DMS79 treated with DMSO at 0.1 percent for 48 hours (cell line): ENCODE measurements at regions not wholly inside any gene's neighbourhood (a gene's known extent, or its start where the extent isn't known, plus 50 kb on each side); places are given as distances from the start of the nearest gene placed in this dataset.
A peak's percentile ranks its signal among the peaks of the same experiment; 100 is the strongest.
"Not testable (repeated sequence)": the region's sequence is repeated elsewhere in the genome, so short reads cannot be mapped to it uniquely, and the experiment has no call there.

Experiments
- DNase-seq: peaks from one replicate; lab custom pipeline; 2025; lab: John Stamatoyannopoulos, UW

DNA sequence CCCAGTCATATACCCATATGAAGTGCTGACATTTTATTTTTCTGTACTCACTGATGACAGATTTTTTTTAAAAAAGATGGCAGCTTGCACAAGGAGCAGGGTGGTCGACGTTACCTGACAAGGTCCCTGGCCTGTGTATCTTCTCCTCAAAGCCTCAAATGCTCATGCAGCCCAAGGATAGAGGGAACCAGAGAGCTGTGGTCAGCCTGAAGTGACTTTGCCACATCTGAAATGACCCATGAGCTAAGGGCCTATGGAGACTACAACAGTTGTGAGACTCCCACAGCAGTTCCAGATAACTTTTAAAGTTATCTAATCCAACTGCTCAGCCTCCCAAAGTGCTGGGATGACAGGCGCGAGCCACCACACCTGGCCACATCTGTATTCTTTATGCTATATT, 131.1 kb downstream of the GLUL start:
- DNase-seq = no peak

DNA sequence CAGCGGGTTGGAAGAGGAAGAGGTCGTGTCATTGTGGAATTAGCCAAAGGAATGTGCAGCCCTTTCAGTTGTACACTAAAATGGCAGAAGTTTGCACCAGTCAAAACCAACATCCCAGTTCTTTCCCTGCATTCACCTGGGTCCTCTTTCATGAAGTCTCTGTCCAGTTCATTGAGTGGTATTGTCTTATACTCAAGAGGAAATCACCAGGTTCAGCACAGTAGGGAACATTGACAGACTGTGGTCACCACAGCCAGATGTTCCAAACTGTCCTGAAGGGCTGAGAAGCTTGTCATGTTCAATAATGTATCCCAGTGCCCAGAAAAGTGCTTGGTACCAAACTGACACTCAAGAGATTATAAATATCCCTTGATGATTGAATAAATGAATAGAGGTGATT, 131.6 kb downstream of the GLUL start:
- no peak for DNase-seq

DNA sequence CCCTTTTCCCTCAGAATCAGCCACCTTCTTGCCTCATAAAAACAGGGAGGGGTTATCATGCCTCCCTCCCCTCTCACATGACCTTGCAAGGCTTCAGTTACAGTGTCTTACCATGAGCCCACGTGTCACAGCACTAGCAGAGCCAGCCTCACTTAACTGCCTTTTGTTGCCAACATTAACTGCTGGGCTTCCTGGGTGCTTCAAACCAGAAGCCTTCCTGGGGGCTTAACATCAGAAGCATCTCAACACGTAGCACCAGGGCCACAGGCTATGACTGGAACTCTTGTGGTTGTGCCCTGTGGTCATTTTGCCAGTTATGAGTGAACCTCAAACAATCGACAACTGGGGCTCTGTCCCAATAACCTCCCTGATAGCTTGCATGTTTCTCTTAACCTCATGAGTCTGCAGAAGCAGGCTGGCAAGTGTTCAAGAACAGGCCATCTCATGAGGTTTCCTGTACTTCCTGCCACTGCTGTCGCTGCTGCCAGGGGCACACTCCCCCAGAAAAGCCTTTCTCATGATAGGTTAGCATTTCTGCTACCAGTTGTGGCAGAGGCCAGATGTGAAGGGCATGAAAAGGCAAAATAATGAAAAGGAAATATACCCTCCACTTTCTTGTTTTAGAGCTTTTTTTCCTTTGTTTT, 132.2 kb downstream of the GLUL start:
- DNase-seq = no peak

DNA sequence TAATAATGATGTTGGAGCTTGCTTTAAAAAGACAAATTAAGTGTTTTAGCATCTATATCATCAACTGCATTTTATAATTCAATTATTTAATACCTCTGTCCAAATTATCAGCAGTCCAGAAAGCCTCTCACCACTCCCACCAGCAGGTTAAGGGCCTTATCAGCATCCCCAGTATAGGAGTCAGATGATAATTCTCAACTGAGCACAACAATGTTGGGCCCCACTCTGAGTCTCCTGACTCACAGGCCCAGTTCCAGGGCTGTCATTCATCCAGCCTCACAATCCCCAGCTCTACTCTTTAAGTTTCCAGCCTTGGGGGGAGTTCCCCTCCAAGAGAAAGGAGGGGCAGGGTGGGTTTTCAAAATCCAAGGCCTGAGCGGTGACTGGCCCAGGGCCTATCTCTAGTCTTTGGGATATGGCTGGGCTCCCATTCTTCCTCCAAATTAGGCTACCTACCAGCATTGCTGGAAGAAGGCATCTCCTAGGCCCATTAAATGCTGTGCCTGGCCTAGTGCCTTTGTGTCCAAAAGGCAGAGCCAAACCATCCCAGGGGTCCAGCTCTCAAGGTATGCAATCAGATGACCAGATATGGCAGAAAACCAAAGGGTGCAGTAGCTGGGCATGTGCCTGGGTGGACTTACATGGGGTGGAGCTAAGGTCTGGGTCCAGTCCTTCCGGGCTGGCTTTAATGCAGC, 134.1 kb downstream of the GLUL start:
- DNase-seq = no peak

DNA sequence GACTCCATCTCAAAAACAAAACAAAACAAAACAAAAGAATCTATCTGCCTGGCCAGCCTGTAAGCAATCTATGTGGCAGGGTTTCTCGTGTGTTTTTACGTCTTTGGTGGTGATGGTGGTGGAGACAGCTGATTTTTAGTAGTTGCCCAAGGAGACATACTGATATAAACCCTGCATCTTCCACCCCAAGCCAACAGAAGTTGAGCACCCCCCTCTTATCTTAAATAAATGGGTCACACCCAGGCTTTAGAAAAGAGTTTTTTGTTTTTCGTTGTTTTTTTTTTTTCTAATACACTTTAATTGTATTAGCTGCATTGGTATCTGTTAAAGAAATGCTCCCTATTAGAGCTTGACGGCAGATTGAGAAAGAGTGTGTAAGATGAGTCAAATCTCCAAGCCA, 134.7 kb downstream of the GLUL start:
- no peak for DNase-seq

DNA sequence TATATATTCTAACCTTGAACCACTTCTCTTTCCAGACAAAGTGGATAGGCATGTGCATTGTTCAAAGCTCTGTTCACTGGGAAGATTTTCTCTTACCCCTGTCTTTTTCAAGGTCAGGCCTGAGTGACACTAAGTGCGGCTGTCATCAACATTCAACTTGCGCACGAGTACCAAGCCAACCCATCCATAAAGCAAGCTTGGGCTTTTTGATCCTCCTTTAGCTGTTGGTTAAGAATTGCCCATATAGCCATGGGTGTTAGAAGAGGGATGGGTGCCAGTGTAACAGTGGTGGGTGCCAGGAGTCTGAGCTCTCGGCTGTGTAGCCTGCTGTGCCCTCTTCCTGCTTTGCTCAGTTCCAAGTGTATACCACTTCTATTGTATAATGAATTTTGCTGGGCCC, 136.1 kb downstream of the GLUL start:
- DNase-seq = no peak

DNA sequence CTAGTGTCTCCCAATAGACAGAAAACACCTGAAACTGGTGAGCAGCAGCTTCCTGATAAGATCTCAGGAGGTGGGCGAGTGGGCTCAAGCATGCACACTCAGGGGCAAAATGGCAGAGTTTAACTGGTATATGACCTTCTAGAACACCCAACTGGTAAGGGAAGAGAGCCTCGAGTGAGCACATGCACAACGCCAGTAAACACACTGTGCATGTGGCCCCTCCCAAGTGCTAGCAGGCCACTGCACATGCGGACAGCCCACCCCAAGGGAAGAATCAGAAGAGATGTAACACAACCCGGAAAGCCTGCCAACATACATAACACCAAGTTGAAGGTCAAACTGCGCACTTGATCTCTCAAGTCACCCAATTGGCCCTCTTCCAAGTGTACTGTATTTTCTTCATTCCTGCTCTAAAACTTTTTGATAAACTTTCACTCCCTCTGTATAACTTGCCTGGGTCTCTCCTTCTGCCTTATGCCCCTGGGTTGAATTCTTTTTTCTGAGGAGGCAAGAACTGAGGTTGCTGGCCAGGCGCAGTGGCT, 138.2 kb downstream of the GLUL start:
- DNase-seq = no peak

DNA sequence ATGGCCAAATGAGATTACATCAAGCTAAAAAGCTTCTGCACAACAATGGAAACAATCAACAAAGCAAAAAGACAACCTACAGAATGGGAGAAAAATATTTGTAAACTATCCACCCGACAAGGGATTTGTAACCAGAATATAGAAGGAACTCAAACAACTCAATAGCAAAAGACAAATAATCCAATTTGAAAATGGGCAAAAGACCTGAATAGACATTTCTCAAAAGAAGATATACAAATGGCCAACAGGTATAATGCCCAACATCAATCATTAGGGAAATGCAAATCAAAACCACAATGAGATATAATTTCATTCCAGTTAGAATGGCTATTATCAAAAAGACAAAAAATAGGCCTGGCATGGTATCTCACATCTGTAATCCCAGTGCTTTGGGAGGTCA, 140.0 kb downstream of the GLUL start:
- DNase-seq = no peak

DNA sequence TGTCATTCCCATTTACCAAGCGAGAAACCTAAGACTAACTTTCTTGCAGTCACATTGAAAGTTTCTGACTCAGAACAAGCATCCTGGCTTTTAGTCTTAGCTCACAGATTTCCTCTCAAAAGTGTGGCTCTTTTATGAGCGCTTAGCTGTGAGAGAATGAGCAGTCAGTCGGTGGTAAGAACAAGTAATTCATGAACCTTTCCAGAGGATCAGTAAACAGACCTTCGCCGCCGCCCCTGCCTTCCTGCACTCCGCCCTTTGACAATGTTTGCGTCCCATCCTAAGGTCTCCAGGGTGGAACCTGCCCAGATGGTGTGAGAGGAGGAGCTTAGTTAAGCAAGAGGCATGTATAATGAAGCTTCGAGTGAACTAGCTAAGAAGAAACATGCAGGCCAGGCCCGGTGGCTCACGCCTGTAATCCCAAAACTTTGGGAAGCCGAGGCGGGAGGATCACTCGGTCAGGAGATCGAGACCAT, 142.4 kb downstream of the GLUL start:
- DNase-seq = no peak

DNA sequence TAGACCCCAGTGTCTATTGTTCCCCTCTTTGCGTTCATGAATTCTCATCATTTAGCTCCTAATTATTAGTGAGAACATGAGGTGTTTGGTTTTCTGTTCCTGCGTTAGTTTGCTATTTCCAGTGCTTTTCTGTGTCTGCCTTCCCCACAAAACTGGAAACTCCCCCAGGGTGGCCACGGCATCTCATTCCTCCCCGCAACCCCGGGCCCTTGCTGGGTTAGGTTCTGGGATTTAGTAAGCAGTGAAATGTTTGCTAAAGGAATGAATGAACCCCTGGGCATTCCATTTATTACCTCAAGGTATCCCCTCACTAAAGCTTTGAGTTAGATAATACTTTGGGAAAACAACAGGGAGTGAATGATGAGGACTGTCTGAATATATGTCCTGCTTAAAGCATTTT, 142.9 kb downstream of the GLUL start:
- no peak for DNase-seq

DNA sequence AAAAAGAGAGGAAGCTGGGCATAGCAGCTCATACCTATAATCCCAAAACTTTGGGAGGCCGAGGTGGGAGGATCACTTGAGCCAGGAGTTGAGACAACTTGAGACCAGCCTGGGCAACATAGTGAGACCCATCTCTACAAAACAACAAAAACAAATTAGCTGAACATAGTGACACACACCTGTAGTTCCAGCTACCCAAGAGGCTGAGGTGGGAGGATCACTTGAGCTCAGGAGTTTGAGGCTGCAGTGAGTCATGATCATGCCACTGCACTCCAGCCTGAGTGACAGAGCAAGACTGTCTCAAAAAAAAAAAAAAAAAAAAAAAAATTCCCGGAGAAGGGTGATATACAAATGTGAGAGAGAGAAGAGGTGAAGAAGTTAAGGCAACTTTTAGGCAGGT, 143.8 kb downstream of the GLUL start:
- DNase-seq = not testable (repeated sequence)

DNA sequence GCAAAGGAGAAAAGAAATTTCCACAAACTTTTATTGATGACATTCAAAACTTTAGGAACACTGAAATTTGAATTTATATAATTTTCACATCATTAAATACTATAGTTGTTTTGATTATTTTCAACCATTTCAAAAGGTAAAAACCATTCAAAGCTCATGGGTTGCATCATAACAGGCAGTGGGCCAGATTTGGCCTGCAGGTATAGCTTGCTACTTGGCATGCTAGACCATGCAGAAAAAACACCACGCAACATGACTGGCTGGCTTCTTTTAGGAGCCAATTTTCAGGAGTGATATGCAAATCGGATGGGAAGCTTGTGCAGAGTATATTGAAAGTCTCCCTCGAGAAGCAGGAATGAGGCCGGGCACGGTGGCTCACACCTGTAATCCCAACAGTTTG, 144.8 kb downstream of the GLUL start:
- peak; percentile 20 for DNase-seq

DNA sequence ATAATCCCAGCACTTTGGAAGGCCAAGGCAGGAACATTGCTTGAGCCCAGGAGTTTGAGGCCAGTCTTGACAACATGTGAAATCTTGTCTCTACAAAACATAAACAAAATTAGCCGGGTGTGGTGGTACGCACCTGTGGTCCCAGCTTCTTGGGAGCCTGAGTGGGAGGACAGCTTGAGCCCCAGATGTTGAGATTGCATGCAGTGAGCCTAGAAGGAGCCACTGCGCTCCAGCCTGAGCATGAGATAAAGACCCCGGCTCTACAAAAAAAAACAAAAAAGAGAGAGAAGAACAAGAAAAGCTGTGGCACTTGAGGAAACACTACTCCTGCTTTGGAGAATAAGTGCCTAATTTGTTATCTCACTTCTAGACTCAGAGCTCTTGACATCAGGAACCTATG, 146.6 kb downstream of the GLUL start:
- no peak for DNase-seq

DNA sequence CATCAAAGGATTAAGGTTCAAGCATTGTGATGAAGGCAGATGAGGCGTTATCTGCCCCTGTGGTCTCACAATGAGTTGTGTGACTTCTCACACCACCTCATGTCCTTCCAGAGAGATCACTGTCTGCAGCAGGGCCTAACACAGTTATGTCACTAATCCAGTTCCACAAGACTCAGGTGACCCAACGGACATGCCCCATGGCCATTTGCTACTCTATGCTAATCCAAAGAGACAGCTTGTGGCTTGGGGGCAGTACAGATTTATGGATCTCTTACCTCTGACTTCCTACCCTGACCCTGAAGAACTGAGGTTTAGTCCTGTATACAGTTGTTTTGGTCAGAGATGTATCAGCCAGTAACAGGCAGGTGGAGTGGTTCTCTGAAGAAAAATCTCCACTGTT, 147.1 kb downstream of the GLUL start:
- DNase-seq = no peak

DNA sequence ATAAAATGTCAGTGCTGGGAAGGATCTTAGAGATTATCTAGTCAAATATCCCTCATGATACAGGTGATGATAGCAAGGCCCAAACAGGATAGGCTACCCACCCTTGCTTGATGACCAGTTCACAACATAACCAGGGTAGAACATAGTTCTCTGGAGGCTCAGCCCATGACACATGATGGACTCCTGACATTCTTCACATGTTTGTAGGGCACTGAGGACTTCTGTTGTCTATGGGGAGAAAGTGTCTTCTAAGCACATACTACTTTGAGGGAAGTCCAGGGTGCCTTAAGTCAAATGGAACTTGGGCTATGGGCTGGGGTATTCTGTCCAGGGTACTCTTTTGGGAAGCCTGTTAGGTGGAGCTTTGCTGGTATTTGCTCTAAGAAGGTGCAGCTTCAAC, 148.9 kb downstream of the GLUL start:
- no peak for DNase-seq

DNA sequence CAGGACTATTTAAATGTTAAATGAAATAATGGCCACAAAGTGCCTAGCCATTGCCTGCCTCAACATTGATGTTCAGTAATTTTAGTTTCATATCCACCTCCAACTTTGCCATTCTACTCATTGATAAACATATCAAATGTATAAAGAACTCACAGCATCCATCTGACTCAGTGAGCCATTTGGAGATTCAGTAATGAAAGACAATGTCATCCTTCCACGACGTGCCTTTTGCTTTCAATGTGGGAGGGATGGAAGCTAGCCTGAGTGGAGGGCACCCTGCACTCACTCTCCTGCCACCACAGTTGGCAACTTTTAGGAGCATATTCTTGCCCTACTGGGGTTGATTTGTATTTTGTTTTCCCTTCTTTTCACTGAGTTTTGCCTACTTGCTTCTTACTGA, 151.5 kb downstream of the GLUL start:
- no peak for DNase-seq

DNA sequence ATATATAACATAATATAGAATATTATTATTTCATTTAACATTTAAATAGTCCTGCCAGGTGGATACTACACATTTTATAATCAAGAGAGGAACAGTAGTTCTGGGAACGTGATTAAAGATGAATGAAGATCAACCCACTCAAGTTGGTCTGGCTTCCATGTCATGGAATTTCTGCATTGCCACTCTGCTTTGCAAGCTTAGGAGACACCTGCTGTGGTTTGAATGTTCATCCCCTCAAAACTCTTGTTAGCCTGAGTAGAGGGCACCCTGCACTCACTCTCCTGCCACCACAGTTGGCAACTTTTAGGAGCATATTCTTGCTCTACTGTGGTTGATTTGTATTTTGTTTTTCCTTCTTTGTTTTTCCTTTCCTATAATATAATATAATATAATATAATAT, 153.2 kb downstream of the GLUL start:
- no peak for DNase-seq

DNA sequence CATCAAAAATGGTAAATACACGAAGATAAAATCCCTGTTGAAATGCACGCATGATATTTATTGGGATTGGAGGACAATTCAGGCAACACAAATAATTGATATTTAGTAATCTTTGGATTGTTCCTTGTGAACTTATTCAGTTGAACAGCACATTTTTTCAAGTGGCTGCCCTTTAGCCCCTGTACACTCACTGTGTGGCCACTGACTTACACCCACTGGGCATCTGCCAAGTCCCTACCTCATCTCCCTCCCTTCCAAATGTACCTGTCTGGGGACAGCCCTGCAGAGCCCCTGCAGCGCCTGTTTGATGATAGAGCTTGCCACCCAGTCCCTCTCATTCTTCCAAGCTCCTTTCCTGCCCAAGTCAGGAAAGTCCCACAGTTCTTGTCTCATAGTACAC, 154.3 kb downstream of the GLUL start:
- no peak for DNase-seq

DNA sequence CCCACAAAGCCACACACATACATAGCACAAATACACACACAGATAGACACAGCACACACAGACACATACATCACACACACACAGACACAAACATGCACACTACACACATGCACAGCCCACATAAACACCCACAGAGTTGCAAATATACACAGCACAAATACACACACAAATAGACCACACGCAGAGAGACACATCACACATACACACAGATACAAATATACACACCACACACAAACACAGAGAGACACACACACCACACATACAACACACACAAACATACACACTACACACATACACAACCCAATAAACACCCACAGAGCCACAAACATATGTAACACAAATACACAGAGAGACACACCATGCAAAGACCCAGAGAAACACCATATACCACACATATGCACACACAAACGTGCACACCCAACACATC, 154.9 kb downstream of the GLUL start:
- DNase-seq = no peak

DNA sequence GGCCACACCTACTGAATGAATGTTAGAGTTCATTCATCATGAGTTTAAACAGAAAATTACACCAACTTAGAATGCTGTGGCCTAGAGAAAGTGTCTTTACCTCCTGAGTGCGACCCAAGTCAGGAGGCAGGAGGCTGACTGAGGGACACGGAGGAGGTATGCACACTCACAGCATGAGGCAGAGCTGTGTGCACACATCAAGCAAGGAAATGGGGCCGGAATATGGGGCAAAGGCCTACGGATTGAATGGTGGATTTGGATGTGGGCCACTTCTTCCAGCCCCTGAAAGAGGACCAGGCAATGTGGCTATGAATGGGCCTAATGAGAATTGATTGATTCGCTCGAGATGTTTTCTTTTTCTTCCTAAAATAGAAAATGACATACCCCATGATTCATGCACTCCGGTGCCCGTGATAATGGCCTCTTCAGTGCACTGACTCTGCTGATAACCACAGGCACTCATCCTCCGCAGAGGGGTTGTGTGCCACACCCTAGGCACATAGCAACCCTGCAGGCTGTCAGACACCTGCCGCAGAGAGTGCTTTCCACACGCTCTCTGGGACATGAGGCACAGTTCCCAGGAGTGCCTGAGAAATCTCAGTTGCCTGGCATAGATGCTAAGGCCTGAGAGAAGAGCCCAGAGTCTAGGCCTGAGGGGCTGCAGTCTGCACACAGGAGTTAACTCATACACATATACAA, 155.5 kb downstream of the GLUL start:
- peak; percentile 76 for DNase-seq

DNA sequence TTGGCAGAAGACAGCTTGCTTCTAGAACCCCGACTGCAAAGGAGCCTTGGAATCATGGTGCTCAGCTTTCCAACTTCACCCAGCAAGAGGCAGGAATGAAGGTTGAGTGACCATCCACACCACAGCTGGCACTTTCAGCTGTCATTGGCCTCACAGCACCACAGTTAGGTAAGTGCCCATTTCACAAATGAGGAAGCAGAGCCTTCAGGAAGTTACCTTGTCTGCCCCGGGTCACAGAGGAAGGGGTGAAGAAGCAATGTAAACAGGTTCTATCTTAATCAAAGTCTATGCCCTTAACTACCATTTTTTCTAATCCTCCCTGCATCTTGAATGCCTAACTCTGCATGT, 156.0 kb downstream of the GLUL start:
- no peak for DNase-seq

DNA sequence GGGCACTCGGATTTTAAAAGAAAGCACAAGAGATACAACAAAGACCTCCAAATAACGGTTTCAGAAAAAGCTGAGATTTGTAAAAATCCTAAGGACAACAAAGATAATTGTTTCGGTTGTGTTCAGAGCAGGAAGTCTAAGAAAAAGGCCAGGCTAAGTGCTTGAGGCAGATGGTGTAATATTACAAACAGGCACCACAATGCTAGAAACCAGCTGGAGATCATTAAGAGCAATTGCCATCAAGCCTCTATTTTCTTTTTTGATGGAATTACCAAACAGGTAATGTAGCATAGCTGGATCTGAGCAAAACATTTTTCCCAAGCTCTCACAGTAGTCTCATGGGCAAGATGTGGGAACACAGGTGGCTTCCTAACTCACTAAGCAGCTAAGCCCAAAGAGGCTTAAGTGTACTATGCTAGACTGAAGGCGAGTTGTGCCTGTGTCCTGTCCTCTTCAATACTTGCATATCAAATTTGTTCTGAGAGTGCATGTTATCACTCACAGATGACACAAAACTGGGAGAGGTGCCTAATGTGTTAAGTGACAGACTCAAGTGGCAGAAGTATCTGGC, 161.6 kb downstream of the GLUL start:
- DNase-seq = peak; percentile 91

DNA sequence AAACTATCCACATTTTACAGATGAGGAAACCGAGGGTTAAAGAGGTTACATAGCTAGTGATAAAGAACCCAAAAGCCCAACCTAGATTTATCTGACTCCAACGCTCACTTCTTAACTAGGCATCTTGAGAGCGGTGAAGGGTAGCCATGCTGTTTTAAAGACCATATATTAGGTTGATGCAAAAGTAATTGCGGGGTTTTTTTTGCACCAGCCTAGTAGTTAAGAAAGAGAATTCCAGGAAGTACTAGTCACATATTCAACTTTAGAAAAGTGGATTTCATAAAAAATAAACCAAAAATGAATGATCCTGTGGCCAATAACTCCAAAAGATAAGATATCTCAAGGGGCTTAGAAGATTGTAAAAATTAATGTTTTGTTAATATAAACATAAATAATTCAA, 162.1 kb downstream of the GLUL start:
- no peak for DNase-seq
